Stimulated activated memory B cell treated with anti-CD40 and anti-IgM and Interleukin-4, amounts not matched to agents 10 μg/mL and 1 μg/mL and 100 μg/mL, for 72 hours (primary cell): ENCODE measurements at regions not wholly inside any gene's neighbourhood (a gene's known extent, or its start where the extent isn't known, plus 50 kb on each side); places are given as distances from the start of the nearest gene placed in this dataset.

ENCODE experiments used
- ATAC-seq: fragments of 150-1000 bp; cut with Tn5 transposase; 2 replicates; pipeline ENCODE4 v1.10.0; 2021
- H3K27ac Mint-ChIP-seq: one replicate; pipeline ENCODE4 v1.8.0; 2022; ENCODE audit warnings: mild to moderate bottlenecking, mixed read lengths
- H3K27me3 Mint-ChIP-seq: one replicate; pipeline ENCODE4 v1.8.0; 2022; ENCODE audit warnings: mixed read lengths
- H3K36me3 Mint-ChIP-seq: one replicate; pipeline ENCODE4 v1.8.0; 2022; ENCODE audit warnings: mixed read lengths
- H3K4me1 Mint-ChIP-seq: one replicate; pipeline ENCODE4 v1.8.0; 2022; ENCODE audit warnings: mixed read lengths
- H3K4me3 Mint-ChIP-seq: one replicate; pipeline ENCODE4 v1.8.0; 2022; ENCODE audit warnings: mild to moderate bottlenecking, moderate library complexity, mixed read lengths
- H3K9me3 Mint-ChIP-seq: one replicate; pipeline ENCODE4 v1.8.0; 2022; ENCODE audit warnings: mixed read lengths

- H3K4me1 Mint-ChIP-seq, result no peaks in the 10 kb centered on the region
- no peaks in the 10 kb centered on the region for H3K36me3 Mint-ChIP-seq
- H3K9me3 Mint-ChIP-seq, result no peaks in the 10 kb centered on the region
- no peak for ATAC-seq
- no peaks in the 10 kb centered on the region for H3K27me3 Mint-ChIP-seq
- no peak overlapping the region for H3K27ac Mint-ChIP-seq
- H3K4me3 Mint-ChIP-seq, result no peak overlapping the region
Observed at GRCh38 chr1:98034505-98034904, 113.7 kb upstream of the DPYD start.

GRCh38 chr1:98032958-98033357, 112.1 kb upstream of the DPYD start:
- no peak overlapping the region for H3K27ac Mint-ChIP-seq
- ATAC-seq, result no peak
- H3K36me3 Mint-ChIP-seq, result no peaks in the 10 kb centered on the region
- no peak overlapping the region for H3K4me3 Mint-ChIP-seq
- no peaks in the 10 kb centered on the region for H3K4me1 Mint-ChIP-seq
- no peaks in the 10 kb centered on the region for H3K27me3 Mint-ChIP-seq
- H3K9me3 Mint-ChIP-seq, result no peaks in the 10 kb centered on the region

DNA sequence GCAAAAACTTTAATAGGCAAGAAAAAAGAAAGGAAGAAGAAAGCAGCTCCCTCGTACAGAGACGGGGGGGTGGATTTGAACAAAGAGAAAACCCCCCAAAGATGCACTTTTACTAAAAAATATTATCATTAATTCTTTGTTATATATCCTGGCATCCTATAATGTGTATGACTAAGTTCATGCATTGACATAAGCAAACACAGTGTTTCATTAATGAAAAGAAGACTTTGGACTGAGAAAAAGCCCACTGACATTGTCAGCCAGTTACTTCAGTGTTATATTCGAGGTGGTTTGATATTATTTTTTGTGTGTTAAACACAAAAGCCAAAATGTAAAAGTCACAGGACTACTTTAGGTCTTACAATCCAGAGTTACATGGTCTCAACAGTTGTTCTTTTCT, 110.1 kb upstream of the DPYD start:
- Mint-ChIP-seq H3K27ac (no peak overlapping the region), H3K27me3 (no peaks in the 10 kb centered on the region), H3K4me3 (no peak overlapping the region), H3K4me1 (no peaks in the 10 kb centered on the region), H3K9me3 (no peaks in the 10 kb centered on the region), H3K36me3 (no peaks in the 10 kb centered on the region)
- ATAC-seq, result no peak

GRCh38 chr1:98030483-98030882, 109.6 kb upstream of the DPYD start:
- H3K27me3 Mint-ChIP-seq, result no peaks in the 10 kb centered on the region
- H3K4me1 Mint-ChIP-seq, result no peaks in the 10 kb centered on the region
- no peaks in the 10 kb centered on the region for H3K9me3 Mint-ChIP-seq
- no peak for ATAC-seq
- H3K27ac Mint-ChIP-seq, result no peak overlapping the region
- H3K36me3 Mint-ChIP-seq, result no peaks in the 10 kb centered on the region
- no peak overlapping the region for H3K4me3 Mint-ChIP-seq

DNA sequence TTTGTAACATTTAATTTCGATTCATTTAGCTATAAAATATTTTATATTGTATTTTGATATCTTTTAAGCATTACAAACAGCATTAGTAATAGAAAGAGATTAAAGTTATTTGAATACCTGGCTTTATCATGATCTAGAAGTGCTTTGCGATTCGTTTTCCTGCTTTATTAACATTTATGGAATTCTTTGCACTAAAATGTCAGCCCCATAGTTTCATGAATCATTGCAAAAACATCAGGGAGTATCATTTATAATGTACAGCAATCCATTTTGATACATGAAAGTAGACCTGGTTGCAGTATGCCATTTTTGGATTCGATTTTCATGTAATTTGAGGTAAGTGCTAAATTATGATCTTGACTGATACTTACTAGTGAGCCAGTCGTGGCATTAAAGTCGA, 108.0 kb upstream of the DPYD start:
- Mint-ChIP-seq H3K9me3 (no peaks in the 10 kb centered on the region), H3K27me3 (no peaks in the 10 kb centered on the region), H3K4me3 (no peak overlapping the region), H3K27ac (no peak overlapping the region), H3K36me3 (no peaks in the 10 kb centered on the region), H3K4me1 (no peaks in the 10 kb centered on the region)
- no peak for ATAC-seq

GRCh38 chr1:98027103-98027705, 106.4 kb upstream of the DPYD start:
- no peak overlapping the region for H3K4me3 Mint-ChIP-seq
- no peak for ATAC-seq
- no peaks in the 10 kb centered on the region for H3K4me1 Mint-ChIP-seq
- H3K27me3 Mint-ChIP-seq, result no peaks in the 10 kb centered on the region
- H3K9me3 Mint-ChIP-seq, result no peaks in the 10 kb centered on the region
- H3K36me3 Mint-ChIP-seq, result no peaks in the 10 kb centered on the region
- H3K27ac Mint-ChIP-seq, result no peak overlapping the region

DNA sequence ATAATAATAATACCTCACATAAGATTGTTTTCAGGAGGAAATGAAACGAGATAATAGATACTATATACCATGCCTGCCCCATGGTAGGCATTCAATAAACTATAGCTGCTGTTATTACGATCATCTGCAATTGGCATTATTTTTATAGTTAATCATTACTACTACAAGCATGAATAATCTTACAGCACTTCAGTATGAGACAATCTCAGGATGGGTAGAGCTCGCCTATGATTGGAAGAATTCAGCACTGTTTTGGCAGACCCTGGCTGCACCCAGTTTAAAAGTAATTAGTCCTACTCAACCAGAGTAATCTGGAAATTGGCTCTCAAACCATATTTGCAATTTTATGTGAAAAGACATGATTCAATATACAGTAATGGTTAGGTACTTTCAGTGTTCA, 105.0 kb upstream of the DPYD start:
- Mint-ChIP-seq H3K9me3 (no peaks in the 10 kb centered on the region), H3K4me1 (no peaks in the 10 kb centered on the region), H3K36me3 (no peaks in the 10 kb centered on the region), H3K27ac (no peak overlapping the region), H3K4me3 (no peak overlapping the region), H3K27me3 (no peaks in the 10 kb centered on the region)
- ATAC-seq, result no peak

GRCh38 chr1:98021126-98021525, 100.3 kb upstream of the DPYD start:
- no peak overlapping the region for H3K4me3 Mint-ChIP-seq
- no peaks in the 10 kb centered on the region for H3K36me3 Mint-ChIP-seq
- no peak for ATAC-seq
- H3K27ac Mint-ChIP-seq, result no peak overlapping the region
- H3K27me3 Mint-ChIP-seq, result no peaks in the 10 kb centered on the region
- peaks cover 3% of the 10 kb centered on the region for H3K9me3 Mint-ChIP-seq
- H3K4me1 Mint-ChIP-seq, result no peaks in the 10 kb centered on the region

GRCh38 chr1:98019747-98020146, 98.9 kb upstream of the DPYD start:
- Mint-ChIP-seq H3K27ac (no peak overlapping the region), H3K27me3 (no peaks in the 10 kb centered on the region), H3K4me3 (no peak overlapping the region), H3K4me1 (no peaks in the 10 kb centered on the region), H3K36me3 (no peaks in the 10 kb centered on the region), H3K9me3 (peaks cover 3% of the 10 kb centered on the region)
- no peak for ATAC-seq

DNA sequence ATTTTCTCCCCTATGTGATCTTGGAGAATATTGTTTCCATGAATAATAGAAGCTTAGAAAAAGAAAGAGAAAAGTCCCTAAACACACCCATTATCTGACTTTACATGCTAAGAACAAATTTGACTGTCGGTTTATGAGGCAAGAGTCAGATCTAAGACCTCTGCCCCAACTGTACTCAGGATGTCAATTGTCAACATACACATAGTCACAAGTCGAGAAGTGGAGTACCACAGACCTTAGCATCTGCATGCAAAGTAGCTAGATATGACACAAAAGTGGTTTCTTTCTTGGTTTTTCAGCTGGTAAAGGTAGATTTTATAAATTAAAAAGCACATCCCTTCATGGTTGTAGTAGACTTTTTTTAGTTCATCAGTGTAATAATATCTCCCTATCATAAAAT, 97.2 kb upstream of the DPYD start:
- Mint-ChIP-seq H3K4me3 (no peak overlapping the region), H3K27me3 (no peaks in the 10 kb centered on the region), H3K4me1 (no peaks in the 10 kb centered on the region), H3K27ac (no peak overlapping the region), H3K36me3 (no peaks in the 10 kb centered on the region), H3K9me3 (peaks cover 3% of the 10 kb centered on the region)
- ATAC-seq, result no peak

DNA sequence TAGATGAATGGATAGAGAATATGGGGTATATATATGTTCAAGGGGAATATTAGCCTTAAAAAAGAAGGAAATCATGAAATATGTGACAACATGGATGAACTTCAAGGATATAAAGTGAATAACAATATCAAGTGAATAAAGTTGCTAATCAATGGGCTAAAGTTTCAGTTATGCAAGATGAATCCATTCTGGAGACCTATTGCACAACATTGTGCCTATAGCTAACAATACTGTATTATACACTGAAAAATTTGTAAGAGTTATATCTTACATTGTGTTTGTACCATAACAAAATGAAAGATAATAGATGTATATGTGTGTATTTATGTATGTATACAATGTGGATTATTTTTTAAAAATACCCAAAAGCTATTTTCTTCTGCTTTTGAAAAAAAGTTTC, 96.3 kb upstream of the DPYD start:
- ATAC-seq, result no peak
- Mint-ChIP-seq H3K36me3 (no peaks in the 10 kb centered on the region), H3K27me3 (no peaks in the 10 kb centered on the region), H3K4me1 (no peaks in the 10 kb centered on the region), H3K9me3 (peaks cover 3% of the 10 kb centered on the region), H3K27ac (no peak overlapping the region), H3K4me3 (no peak overlapping the region)

DNA sequence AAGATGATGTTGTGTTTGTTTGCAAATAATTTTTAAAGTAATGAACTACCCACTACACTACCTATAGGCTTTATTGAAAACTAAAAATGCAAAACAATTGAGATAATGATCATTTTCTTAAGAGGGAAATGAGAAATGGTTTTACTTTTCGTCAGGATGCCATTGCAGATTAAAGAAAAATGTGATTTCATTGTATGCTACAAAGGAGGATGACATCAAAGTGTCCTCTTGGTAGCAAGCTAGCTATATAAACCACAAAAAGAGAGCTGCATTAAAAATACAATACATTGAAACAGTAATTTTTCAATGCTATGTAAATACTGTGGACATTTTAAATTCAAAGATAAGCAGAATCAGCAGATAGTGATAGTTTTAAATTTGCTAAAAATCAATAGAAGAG, 87.5 kb upstream of the DPYD start:
- H3K27me3 Mint-ChIP-seq, result no peaks in the 10 kb centered on the region
- H3K9me3 Mint-ChIP-seq, result no peaks in the 10 kb centered on the region
- no peaks in the 10 kb centered on the region for H3K4me1 Mint-ChIP-seq
- no peak for ATAC-seq
- H3K36me3 Mint-ChIP-seq, result no peaks in the 10 kb centered on the region
- no peak overlapping the region for H3K4me3 Mint-ChIP-seq
- no peak overlapping the region for H3K27ac Mint-ChIP-seq

- Mint-ChIP-seq H3K27me3 (no peaks in the 10 kb centered on the region), H3K36me3 (no peaks in the 10 kb centered on the region), H3K4me3 (no peak overlapping the region), H3K27ac (no peak overlapping the region), H3K4me1 (no peaks in the 10 kb centered on the region), H3K9me3 (no peaks in the 10 kb centered on the region)
- no peak for ATAC-seq
Observed at GRCh38 chr1:98005326-98006010, 84.6 kb upstream of the DPYD start.

DNA sequence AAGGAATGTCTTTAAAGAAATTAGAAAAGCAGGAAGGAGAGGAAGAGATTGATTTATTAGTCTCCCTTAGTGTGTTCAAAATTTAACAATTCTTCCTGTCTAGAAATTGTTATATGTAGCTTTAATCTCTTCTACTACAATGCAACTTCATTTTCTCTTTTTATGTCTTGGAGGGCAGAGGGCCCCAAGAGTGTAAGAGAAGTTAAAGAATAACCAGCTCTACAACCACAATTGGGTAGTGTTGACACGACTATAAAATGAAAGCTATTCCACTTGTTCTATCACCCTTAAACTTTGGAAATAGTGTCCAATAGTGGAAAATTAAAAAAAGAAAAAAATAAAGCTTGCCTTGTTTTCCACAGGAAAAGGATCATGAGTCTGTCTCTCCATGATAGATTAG, 82.6 kb upstream of the DPYD start:
- Mint-ChIP-seq H3K36me3 (no peaks in the 10 kb centered on the region), H3K9me3 (no peaks in the 10 kb centered on the region)

GRCh38 chr1:98002288-98002687, 81.5 kb upstream of the DPYD start:
- no peak overlapping the region for H3K4me3 Mint-ChIP-seq
- ATAC-seq, result no peak
- H3K27me3 Mint-ChIP-seq, result no peaks in the 10 kb centered on the region
- no peaks in the 10 kb centered on the region for H3K9me3 Mint-ChIP-seq
- no peaks in the 10 kb centered on the region for H3K36me3 Mint-ChIP-seq
- no peak overlapping the region for H3K27ac Mint-ChIP-seq
- H3K4me1 Mint-ChIP-seq, result no peaks in the 10 kb centered on the region

More for the DNA sequence above, 82.6 kb upstream of the DPYD start:
- no peak overlapping the region for H3K4me3 Mint-ChIP-seq
- H3K27me3 Mint-ChIP-seq, result no peaks in the 10 kb centered on the region
- H3K4me1 Mint-ChIP-seq, result no peaks in the 10 kb centered on the region
- ATAC-seq, result no peak
- no peak overlapping the region for H3K27ac Mint-ChIP-seq

- no peak overlapping the region for H3K27ac Mint-ChIP-seq
- H3K4me1 Mint-ChIP-seq, result no peaks in the 10 kb centered on the region
- H3K9me3 Mint-ChIP-seq, result no peaks in the 10 kb centered on the region
- no peak for ATAC-seq
- H3K27me3 Mint-ChIP-seq, result no peaks in the 10 kb centered on the region
- H3K4me3 Mint-ChIP-seq, result no peak overlapping the region
- no peaks in the 10 kb centered on the region for H3K36me3 Mint-ChIP-seq
Observed at GRCh38 chr1:98001764-98002163, 80.9 kb upstream of the DPYD start.
